ENCODE measurements at regions not wholly inside any gene's neighbourhood (a gene's known extent, or its start where the extent isn't known, plus 50 kb on each side); places are given as distances from the start of the nearest gene placed in this dataset.

DNA sequence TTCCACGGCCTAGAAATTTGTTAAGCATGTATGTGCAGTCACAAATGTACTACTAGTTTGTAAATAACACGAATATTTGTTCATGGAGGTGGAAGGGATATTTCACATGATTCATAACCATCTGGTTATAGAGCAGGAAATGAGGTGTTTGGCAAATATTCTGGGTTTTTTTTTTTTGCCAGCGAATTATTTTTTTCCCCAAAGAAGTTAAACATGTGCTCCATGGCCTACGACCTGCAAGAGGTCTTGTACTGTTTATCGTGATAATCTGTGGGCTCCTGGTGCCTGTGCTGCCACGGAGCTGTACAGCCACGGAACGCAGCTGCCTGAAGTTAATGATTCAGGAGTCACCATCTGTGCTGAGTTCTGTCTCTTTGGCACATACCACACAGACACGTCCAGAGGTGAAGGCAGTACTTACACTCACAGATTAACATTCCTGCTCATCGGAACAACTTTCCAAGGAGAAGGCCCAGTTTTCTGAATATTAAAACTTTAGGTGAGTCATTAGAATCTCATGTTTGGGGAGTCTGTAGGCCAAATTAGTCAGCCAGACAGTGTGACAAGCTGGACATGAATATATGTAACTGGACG is 156.3 kb downstream of the TMX1 start:
- DNase-seq (ENCODE audit: low spot score) = no peak

DNA sequence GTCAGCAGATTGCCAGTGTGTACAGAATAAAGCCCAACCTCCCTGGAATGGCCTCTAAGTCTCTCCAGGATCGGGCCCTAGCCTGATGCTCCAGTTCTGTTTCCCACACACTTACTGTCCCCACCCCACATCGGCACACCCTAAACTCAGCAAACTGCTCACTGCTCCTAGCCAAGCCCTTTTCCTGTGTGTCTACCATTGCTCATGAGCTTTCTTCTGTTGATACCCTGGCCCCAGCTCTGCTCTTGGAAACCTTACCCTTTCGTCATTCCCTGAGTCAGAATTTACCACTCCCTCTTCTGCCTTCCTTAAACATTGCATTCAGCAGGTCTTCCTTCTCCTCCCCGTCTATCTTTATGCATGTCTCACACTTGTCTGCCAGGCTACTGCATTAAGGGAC is 158.9 kb downstream of the TMX1 start:
- no peak for DNase-seq (ENCODE audit: low spot score)

DNA sequence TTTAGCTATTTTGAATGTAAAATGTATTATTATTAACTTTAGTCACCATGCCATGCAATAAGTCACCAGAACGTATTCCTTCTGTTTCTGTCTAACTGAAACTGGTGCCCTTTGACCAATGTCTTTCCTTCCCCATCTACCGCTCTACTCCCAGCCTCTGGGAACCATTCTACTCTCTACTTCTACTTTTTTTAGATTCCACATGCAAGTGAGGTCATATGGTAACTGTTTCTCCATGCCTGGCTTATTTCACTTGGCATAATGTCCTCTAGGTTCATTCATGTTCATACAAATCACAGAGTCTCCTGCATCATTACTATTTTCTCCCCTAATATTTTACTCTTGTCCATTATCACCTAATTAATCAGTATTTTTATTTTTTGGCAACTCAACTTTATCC is 160.1 kb downstream of the TMX1 start:
- DNase-seq (ENCODE audit: low spot score) = no peak

DNA sequence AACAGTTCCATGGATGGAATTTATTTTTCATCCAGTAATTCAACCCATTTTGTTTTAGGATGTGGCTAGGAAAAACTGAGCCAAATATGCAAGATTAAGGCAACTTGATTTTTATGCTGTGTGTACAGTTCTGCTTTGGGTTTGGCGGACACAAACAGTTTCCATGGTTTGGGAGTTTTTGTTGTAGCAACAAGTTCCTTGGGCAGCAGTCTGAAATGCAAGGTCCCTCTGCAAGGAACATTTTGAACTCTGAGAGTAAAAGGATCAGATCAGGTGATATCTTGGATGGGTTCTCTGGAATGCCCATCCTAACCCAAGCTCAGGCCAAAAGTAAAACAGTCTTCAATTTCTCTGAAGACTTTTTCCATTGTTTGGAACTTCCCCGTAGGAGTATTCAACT is 161.2 kb downstream of the TMX1 start:
- no peak for DNase-seq (ENCODE audit: low spot score)

DNA sequence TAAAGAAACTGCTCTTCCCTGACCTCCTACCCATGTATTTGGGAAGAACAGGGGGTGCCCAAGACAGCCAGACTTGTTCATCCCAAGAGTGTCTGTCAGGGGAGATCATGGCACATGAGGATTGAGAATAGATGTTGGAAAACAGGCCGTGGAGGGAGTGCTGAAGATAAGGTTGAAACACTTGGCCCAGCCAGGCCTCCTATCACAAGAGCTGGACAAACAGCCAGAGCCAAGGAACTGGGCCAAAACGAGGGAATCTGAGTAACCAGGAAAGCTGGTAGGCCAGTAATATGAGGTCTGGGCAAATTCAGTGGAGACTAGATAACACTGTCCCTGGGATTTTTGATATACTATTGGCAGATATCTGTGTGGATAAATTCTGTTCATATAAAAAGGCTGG is 161.7 kb downstream of the TMX1 start:
- no peak for DNase-seq (ENCODE audit: low spot score)

DNA sequence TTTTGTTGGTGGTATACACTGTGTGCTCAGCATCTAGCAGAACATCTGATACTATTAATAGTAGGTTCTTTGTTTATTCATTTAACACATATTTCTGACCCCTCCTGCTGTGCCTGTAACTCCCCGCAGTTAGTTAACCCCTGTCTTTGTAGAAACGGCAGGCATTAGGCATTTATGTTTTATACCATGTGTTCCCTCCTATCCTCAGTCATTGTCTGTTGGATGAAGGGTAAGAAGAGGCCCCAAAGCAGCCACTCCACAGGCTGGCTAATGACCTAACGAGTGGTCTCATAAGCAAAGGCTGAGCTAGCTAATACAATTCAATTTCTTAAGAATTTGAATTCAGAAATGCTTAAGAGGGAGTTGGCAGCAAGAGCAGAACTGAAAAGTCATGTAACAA is 170.8 kb downstream of the TMX1 start:
- DNase-seq (ENCODE audit: low spot score) = no peak

DNA sequence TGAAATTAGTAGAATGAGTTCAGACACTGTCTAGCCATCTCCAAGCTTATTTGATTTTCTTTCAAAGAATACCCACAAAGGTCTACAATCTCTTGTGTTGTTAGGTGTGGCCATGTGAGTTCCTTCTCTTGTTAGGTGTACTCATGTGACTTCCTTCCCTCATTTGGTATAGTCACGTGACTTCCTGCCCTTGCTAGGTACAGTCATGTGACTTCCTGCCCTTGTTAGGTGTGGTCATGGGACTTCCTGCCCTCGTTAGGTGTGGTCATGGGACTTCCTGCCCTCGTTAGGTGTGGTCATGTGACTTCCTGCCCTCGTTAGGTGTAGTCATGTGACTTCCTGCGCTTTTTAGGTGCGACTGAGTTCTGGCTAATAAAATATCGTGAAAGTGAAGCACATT is 179.6 kb downstream of the TMX1 start:
- DNase-seq (ENCODE audit: low spot score) = no peak

DNA sequence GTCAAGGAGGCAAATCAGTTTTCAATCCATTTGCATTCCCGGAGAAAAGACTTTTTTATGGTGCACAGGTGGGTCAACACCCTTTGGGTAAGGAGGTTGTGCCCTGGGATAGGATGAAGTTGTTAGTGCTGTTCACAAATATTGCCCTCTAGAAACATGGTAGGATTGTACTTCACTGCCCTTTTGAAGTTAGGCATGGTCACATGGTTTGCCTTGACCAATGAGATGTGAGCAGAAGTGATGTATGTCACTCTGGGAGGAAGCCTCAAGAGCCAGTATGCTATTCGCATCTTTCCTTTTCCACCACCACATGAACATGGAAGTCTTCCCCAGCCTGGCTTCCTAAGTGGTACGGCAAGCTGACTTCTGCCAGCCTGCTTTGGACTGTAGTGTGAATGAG is 182.7 kb downstream of the TMX1 start:
- no peak for DNase-seq (ENCODE audit: low spot score)

DNA sequence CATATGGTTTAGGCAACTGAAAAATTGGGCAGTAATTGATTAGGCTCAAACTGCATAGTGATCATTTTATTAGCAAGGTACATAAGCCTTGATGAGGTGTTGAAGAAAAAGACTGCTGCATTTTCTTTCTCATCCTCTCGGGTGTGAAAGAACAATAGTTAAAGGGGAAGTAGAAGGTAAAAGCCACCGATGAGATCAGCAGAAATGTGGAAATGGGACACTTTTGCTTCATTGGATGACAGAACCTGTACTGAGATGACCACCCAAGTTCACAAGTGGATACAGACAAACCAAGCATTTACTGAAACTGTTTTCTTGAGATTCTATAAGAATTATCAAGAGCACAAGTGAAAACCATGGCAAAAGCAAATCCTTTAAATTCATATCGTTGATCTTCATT is 184.0 kb downstream of the TMX1 start:
- no peak for DNase-seq (ENCODE audit: low spot score)

DNA sequence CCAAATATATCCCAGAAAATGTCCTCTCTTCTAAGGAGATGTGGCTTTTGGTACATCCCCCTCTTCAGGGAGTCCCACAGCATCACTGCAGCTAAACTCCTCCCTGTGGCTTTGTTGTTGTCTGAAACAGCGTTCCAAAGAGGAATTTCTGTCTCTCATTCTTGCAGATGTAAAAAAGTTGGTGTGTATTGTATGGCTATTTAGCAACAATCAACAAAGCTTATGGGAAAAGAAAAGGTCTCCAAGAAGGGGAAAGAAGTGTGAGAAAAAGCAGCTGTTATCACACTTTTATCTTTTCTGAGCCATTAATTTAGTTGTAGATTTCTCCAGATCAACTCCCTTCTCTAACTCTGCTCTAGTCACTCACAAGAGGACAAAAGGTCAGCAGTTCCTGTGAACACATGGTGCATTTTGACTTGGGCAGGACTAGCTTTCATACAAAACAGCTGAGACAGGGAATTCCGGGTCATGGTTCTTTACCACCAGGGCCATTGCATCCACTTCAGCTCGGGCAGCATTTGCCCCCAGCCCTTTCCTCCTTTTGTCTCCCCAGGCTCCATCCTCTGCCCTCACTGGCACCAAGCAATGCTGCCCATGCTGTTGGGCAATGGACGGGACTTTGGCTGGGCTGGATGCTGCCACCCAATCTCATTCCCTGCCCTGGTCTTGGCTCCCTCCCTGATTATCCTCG is 184.7 kb downstream of the TMX1 start:
- DNase-seq (ENCODE audit: low spot score) = no peak

DNA sequence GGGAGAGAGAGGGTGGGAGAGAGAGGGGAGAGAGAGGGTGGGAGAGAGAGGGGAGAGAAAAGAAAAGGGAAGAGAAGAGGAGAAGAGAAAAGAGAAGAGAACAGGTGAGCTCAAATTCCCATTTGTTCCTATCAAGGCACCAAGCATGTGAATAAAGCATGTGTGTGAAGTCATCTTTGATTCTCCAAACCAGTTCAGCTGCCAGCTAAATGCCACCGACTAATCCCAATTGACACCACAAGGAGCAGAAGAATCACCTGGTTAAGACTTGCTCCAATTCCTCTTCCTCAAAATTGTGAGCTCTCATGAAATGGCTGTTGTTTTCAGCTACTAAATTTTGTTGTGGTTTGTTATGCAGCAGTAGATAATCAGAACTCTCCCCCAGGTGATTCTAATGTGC is 188.9 kb downstream of the TMX1 start:
- DNase-seq (ENCODE audit: low spot score) = no peak

DNA sequence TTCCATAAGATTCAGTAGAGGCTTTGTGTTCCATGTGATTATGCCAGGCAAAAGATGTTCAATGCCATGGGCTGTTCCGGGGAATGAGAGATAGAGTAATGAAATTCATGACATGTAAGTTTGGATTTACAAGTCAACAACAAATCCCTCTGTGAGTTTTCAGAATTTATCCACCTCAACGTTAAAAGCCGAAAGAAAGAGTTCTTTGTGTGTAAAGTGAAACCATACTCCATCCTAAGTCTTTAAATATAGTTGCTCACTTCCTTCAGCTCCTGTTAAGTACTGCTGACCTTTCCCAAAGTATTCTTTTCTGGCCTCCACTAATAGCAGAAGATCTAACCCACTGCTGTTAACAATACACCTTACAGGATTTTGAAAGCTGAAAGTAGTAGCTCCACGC is 190.0 kb downstream of the TMX1 start:
- DNase-seq (ENCODE audit: low spot score) = no peak

DNA sequence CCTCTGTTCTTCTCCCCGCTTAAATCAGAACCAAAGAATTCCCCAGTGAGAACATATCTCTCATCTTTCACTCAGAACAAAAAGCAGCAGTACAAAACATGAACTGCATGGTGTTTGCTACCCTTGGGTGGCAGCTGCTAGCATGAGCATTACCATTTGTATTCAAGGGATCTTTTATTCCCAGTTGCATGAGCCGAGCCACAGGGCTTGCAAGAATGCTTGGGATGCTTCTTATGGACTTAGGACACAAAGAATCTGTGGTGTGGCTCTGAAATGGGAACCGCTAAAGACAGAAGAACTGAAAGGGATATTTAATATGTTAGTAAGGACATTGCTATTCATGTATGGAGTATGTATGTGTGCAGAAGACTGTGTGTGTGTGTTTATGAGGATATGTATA is 190.6 kb downstream of the TMX1 start:
- no peak for DNase-seq (ENCODE audit: low spot score)

DNA sequence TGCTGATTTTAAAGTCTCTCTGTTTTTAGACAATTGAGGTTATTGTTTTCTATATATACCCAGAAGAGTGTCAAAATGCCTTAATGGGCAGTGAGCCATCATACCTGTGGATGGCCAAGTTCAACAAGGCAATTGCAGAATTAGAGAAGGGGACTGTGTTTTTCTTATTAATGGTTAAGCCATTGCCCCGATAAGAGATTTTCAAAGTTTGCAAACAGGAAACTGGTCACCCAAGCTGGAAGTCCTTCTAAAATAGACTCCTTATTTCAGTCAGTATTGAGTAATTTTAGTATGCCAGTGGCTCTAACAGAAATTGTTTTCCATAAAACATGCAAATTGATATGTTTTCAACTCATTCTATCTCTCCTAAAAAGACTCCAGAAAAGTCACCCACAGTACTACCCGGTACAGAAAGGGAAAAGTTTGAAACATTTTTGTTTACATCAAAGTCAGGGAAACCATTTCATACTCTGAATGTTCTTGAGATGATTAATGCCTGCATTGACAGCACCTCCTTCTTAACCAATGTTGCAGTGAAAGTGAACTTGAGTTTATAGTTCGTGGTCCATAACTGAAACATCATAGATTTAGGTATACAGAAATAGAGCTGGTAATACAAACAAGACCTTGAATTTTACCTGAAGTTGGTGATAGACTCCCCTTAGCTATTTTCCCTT is 191.1 kb downstream of the TMX1 start:
- peak; percentile 1 for DNase-seq (ENCODE audit: low spot score)

DNA sequence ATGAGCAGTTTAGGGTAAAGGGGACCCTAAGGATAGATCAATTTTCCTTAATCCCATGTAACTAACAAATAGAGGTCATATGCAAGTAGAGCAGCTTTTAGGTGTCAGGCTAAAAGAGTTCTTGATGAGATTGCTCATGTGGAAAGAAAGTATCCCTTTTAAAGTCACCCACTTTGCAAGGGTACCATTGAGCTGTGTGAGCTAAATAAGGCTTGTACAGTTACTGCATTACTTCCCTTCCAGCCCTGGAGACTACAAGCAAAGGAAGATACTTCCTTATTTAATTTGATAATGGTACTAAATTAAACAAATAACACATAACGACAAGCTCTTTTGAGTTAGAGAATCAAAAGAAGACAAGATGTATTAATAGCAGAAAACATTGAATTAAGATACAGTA is 191.7 kb downstream of the TMX1 start:
- DNase-seq (ENCODE audit: low spot score) = no peak

DNA sequence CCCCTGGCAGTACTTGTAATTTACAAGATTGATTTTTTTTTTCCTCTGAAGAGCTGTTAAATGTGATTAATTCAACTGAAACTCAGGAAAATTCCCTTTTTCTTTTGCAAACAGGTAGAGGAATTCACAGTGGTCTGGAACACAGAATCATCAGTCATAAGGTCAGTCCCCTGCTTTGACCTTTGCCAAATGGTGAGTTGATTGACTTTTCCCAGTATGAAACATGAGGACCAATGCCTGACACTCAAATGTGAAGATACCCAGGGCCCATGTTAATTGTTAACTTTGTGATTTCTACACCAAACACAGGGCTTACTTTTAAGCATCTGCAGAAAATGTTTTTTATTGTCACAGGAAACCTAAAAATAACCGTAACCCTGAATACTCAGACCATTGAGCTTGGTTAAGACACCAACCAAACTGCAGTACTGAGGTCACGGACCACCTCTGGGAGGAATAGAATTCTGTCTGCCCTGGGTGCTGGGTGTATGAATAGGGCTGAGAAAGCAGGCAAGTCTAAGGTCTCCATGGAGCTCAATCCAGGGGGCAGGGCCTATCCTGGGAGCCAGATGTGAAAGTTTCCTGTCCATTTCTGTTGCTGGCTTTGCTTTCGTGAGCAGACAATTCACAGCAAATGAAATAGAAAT is 192.4 kb downstream of the TMX1 start:
- no peak for DNase-seq (ENCODE audit: low spot score)

DNA sequence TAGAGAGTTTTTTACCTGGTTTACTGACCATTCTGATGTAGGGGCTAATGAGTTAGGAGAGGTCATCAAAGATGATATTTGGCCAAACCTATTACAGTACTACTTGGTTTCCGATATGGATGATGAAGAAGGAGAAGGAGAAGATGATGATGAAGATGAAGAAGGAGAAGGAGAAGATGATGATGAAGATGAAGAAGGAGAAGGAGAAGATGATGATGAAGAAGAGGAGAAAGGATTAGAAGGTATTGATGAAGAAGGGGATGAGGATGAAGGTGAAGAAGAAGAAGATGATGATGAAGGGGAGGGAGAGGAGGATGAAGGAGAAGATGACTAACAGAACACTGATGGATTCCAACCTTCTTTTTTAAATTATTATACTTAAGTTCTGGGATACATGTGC is 196.6 kb downstream of the TMX1 start:
- DNase-seq (ENCODE audit: low spot score) = no peak

DNA sequence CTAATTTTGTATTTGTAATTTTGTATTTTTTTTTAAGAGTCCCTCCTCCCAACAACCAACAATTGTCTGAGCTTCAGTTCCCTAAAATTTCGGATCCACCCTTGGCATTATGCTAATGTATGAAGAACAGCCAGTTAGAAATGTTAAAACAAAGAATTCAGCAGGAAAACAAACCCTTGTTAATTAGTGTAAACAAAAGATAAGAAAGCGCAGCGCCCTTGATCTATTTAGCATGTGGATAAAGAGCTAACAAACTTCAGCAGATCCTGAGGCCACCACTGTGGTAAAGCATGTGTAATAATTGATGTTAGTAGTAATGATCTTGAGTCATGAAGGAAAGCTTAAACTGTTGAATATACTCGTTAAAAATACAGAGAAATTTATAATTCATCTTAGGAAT is 199.8 kb downstream of the TMX1 start:
- no peak for DNase-seq (ENCODE audit: low spot score)

DNA sequence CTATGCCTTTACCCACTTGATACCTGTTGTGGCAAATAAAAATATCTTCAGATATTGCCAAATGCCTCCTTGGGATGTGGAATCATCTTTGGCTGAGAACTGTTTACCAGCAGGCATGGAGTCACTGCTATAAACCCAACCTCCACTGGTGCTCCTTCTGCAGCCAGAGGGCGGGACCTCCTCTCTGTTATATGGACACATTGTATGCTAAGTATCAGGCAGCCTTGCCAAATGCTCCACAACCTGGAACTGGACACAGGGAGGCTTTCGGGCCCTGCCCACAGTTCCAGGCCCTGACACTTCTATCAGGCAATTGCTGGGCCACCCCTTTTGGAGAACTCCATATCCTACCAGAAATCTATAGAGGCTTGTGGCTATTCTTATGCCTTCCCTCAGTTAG is 201.0 kb downstream of the TMX1 start:
- DNase-seq (ENCODE audit: low spot score) = no peak

DNA sequence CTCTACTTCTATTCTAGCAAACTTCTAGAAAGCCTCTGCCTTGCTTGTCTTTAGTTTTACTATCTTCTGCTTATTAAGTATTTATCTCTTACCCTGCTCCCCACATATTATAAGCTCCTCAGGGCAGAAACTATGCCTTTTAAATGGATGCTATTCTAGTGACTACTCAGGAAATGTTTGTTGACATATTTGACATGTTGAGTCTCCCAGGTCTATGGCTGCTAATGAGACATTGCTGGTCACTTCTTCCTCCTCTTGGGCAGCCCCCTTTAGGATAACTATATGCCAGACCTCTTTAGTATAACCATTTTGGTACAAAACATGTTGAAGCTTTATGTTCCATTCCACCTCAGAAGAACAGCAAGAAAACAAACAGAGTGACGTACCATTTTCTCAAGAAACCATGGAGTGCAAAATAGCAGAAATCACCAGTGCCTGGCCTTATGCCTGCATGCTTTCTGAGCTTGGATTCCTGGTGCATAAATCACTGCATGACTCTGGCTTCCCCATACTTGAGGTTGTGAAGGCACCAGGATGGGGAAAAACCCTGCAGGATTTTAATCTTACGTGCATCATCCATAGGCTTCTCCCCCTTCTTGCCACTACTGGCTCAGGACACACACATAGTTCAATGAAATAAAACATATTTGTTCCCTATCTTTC is 202.6 kb downstream of the TMX1 start:
- DNase-seq (ENCODE audit: low spot score) = no peak

DNA sequence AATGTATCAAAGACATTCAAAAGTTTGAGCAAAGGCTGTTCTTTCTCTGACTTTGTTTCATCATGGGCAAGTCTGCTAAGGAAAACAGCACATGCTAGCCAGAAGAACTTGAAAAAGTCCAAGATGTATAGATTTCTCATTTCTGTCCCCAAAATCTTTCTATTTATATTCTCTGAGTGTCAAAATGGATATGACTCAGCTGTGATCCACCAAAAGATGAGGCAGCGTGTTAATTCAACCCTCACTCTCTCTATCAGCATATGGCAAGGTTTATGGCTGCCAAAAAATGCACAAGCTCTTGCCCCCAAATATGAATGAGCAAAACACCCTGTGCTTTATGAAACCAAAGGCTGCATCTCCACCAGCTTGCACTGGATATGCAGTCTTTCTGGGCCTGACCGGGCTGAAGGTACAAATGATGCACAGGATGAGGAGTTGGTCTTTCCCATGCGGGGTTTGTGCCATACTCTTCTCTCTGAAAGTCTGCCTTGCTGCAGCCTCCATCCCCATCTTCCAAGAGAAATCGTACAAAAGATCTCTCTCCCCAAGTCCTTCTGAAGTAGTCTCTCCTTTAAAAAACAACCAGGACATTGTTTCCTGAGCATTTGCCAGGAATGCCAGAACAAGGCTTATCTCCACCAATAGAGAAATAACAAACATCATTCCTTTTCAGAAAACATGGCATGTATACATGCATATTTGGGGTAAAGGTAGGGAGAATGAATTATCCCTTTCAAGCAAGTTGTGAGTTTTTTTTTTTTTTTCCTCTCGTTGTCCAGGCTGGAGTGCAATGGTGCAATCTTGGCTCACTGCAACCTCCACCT is 203.4 kb downstream of the TMX1 start:
- DNase-seq (ENCODE audit: low spot score) = no peak

Measured in HT-29 (cell line).